ENCODE measurements at regions not wholly inside any gene's neighbourhood (a gene's known extent, or its start where the extent isn't known, plus 50 kb on each side); places are given as distances from the start of the nearest gene placed in this dataset.

DNA sequence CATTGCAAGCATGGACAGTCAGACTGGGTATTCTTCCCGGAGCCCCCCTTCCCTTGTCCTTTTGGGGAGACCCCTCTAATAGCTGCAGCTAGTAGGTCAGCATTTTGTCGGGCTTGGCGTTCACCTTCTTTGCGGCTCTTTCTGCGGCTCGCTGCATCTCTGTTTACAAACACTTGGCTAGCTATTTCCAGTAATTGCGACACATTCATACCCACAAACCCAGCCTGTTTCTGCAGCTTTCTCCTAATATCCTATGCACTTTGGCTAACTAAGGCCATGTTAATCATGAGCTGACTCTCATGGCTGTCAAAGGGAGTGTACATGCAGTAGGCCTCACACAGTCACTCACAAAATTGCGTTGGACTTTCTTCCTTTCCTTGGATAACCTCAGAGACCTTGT, 716.4 kb downstream of the AMY1C start:
- TF ChIP-seq POLR2A (IDR thresholded peaks at IDR 0.05): no peak
- TF ChIP-seq, protein P1, sequence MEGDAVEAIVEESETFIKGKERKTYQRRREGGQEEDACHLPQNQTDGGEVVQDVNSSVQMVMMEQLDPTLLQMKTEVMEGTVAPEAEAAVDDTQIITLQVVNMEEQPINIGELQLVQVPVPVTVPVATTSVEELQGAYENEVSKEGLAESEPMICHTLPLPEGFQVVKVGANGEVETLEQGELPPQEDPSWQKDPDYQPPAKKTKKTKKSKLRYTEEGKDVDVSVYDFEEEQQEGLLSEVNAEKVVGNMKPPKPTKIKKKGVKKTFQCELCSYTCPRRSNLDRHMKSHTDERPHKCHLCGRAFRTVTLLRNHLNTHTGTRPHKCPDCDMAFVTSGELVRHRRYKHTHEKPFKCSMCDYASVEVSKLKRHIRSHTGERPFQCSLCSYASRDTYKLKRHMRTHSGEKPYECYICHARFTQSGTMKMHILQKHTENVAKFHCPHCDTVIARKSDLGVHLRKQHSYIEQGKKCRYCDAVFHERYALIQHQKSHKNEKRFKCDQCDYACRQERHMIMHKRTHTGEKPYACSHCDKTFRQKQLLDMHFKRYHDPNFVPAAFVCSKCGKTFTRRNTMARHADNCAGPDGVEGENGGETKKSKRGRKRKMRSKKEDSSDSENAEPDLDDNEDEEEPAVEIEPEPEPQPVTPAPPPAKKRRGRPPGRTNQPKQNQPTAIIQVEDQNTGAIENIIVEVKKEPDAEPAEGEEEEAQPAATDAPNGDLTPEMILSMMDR (IDR thresholded peaks at IDR 0.05 in 4 of 5, conservative IDR thresholded peaks at IDR 0.05 in 1 of 5): no peak
